IMR-90 (cell line): ENCODE measurements at regions not wholly inside any gene's neighbourhood (a gene's known extent, or its start where the extent isn't known, plus 50 kb on each side); places are given as distances from the start of the nearest gene placed in this dataset.

Experiments
- ATAC-seq: fragments of 200-7000 bp; cut with Tn5 transposase; 2 replicates; pipeline ENCODE4 v1.9.1; 2020; ENCODE audit warnings: low read depth, mild to moderate bottlenecking, moderate library complexity
- BruUV-seq: library from RNA; stranded (reverse); fragments of 400-500 nt; replicated peaks from 2 replicates; lab custom pipeline; 2021; lab: Mats Ljungman, UMichigan
- CTCF ChIA-PET: fragments of 300-600 bp; formaldehyde crosslinking; extraction: SDS; loops from one replicate; lab custom pipeline; 2021; ENCODE audit warnings: antibody characterized with exemption; lab: Yijun Ruan, JAX
- POLR2A ChIA-PET: fragments of 300-600 bp; sonication (Branson Sonifier 250); formaldehyde crosslinking; loops from one replicate; lab custom pipeline; 2022; ENCODE audit warnings: antibody characterized with exemption; ENCODE audit not compliant: unreplicated experiment; lab: Charles Lee
- DNase-seq: peaks from one replicate; pipeline ENCODE4 v3.0.0; 2013
- H2AFZ ChIP-seq: replicated peaks from 2 replicates; pipeline ENCODE3; 2013; ENCODE audit warnings: low read length, mild to moderate bottlenecking; ENCODE audit not compliant: poor library complexity
- H2AK5ac ChIP-seq: 2 replicates; pipeline ENCODE4 v1.6.1; 2013; ENCODE audit warnings: low read depth, low read length, inconsistent platforms
- H2AK9ac ChIP-seq: replicated peaks from 2 replicates; pipeline ENCODE3; 2013; ENCODE audit warnings: mild to moderate bottlenecking, low read depth, low read length, moderate library complexity; ENCODE audit not compliant: poor library complexity
- H2BK120ac ChIP-seq: 2 replicates; pipeline ENCODE4 v1.6.1; 2013; ENCODE audit warnings: low read depth, low read length, inconsistent platforms
- H2BK15ac ChIP-seq: 3 replicates; pipeline ENCODE4 v1.6.1; 2013; ENCODE audit warnings: low read depth, low read length, inconsistent platforms
- H2BK20ac ChIP-seq: 2 replicates; pipeline ENCODE4 v1.6.1; 2013; ENCODE audit warnings: low read depth, mild to moderate bottlenecking, inconsistent platforms, low read length, moderate library complexity
- H2BK5ac ChIP-seq: 2 replicates; pipeline ENCODE4 v1.6.1; 2013; ENCODE audit warnings: mild to moderate bottlenecking, low read depth, low read length, inconsistent platforms; ENCODE audit not compliant: poor library complexity, severe bottlenecking
- H3K14ac ChIP-seq: replicated peaks from 2 replicates; pipeline ENCODE4 v1.6.1; 2013; ENCODE audit warnings: low read depth, low read length, inconsistent platforms
- H3K18ac ChIP-seq: 2 replicates; pipeline ENCODE4 v1.6.1; 2013; ENCODE audit warnings: low read depth, low read length, control low read depth
- H3K23ac ChIP-seq: 2 replicates; pipeline ENCODE4 v1.6.1; 2013; ENCODE audit warnings: low read depth, low read length, inconsistent platforms
- H3K27ac ChIP-seq: 2 replicates; pipeline ENCODE4 v1.5.1; 2013; ENCODE audit warnings: mild to moderate bottlenecking, control low read depth, low read length; ENCODE audit not compliant: insufficient read depth
- H3K27me3 ChIP-seq: 2 replicates; pipeline ENCODE4 v1.6.1; 2013; ENCODE audit warnings: low read length; ENCODE audit not compliant: control insufficient read depth, insufficient read depth
- H3K36me3 ChIP-seq: 2 replicates; pipeline ENCODE4 v1.6.1; 2013; ENCODE audit warnings: low read length, mixed read lengths; ENCODE audit not compliant: control insufficient read depth, insufficient read depth
- H3K4ac ChIP-seq: 2 replicates; pipeline ENCODE4 v1.6.1; 2013; ENCODE audit warnings: low read depth, low read length, inconsistent platforms
- H3K4me1 ChIP-seq: 2 replicates; pipeline ENCODE4 v1.6.1; 2013; ENCODE audit warnings: low read length, mixed read lengths; ENCODE audit not compliant: control insufficient read depth, insufficient read depth
- H3K4me2 ChIP-seq: 2 replicates; pipeline ENCODE4 v1.6.1; 2013; ENCODE audit warnings: low read depth, mild to moderate bottlenecking, control low read depth, low read length, moderate library complexity
- H3K4me3 ChIP-seq: 2 replicates; pipeline ENCODE4 v1.5.1; 2013; ENCODE audit warnings: low read depth, mild to moderate bottlenecking, control low read depth, low read length, moderate library complexity; ENCODE audit not compliant: insufficient read depth
- H3K56ac ChIP-seq: 2 replicates; pipeline ENCODE4 v1.6.1; 2013; ENCODE audit warnings: low read length, inconsistent platforms; ENCODE audit not compliant: insufficient read depth; ENCODE audit errors: extremely low read depth
- H3K79me1 ChIP-seq, 2 experiments: 2 replicates each; pipeline ENCODE4 v1.6.1; 2013; ENCODE audit warnings: low read length in 2 of 2, inconsistent platforms in 1 of 2, low read depth in 1 of 2
- H3K9ac ChIP-seq: 2 replicates; pipeline ENCODE4 v1.6.1; 2013; ENCODE audit warnings: low read depth, low read length, control low read depth
- H3K9me1 ChIP-seq: 2 replicates; pipeline ENCODE4 v1.6.1; 2013; ENCODE audit warnings: low read length, inconsistent platforms; ENCODE audit not compliant: insufficient read depth
- H3K9me3 ChIP-seq: 2 replicates; pipeline ENCODE4 v1.6.1; 2013; ENCODE audit warnings: low read length; ENCODE audit not compliant: control insufficient read depth, insufficient read depth
- H4K20me1 ChIP-seq: 2 replicates; pipeline ENCODE4 v1.6.1; 2013; ENCODE audit warnings: low read length, inconsistent platforms; ENCODE audit not compliant: insufficient read depth
- H4K5ac ChIP-seq: 2 replicates; pipeline ENCODE4 v1.6.1; 2013; ENCODE audit warnings: mild to moderate bottlenecking, low read depth, low read length, control low read depth
- H4K8ac ChIP-seq, 2 experiments: 2 replicates each; pipeline ENCODE4 v1.6.1; 2013; ENCODE audit warnings: low read depth in 2 of 2, low read length in 2 of 2, control low read depth in 1 of 2, inconsistent platforms in 1 of 2
- H4K91ac ChIP-seq: 2 replicates; pipeline ENCODE4 v1.6.1; 2013; ENCODE audit warnings: low read depth, low read length, inconsistent platforms; ENCODE audit not compliant: insufficient read depth
- CEBPB ChIP-seq: IDR thresholded peaks from 2 replicates; pipeline ENCODE4 v1.6.1; 2012; ENCODE audit warnings: low read depth, low read length, improper control_type of control experiment
- FOS ChIP-seq: fragments of 150-350 bp; IDR thresholded peaks from 2 replicates; pipeline ENCODE4 v1.6.1; 2016; ENCODE audit warnings: low read depth, low read length
- MAFK ChIP-seq: IDR thresholded peaks from 2 replicates; pipeline ENCODE4 v1.6.1; 2012; ENCODE audit warnings: low read depth, low read length, improper control_type of control experiment
- NFE2L2 ChIP-seq: fragments of 150-350 bp; IDR thresholded peaks from 2 replicates; pipeline ENCODE4 v1.6.1; 2016; ENCODE audit warnings: low read depth, mild to moderate bottlenecking, low read length
- RAD21 ChIP-seq: IDR thresholded peaks from 2 replicates; pipeline ENCODE4 v1.6.1; 2012; ENCODE audit warnings: low read length, improper control_type of control experiment
- RCOR1 ChIP-seq: IDR thresholded peaks from 2 replicates; pipeline ENCODE4 v1.6.1; 2012; ENCODE audit warnings: mild to moderate bottlenecking, low read length, improper control_type of control experiment; ENCODE audit not compliant: insufficient replicate concordance
- RFX5 ChIP-seq: IDR thresholded peaks from 2 replicates; pipeline ENCODE4 v1.8.0; 2012; ENCODE audit warnings: low read depth, mild to moderate bottlenecking, low read length, moderate library complexity
- dilution Hi-C: fragments of 300-500 bp; cut with HindIII; formaldehyde crosslinking; loops from one replicate; pipeline ENCODE4 v1.14.3; 2018; ENCODE audit warnings: low sequenced_read_pairs; ENCODE audit not compliant: unreplicated experiment
- in situ Hi-C: fragments of 300-500 bp; cut with MboI; formaldehyde crosslinking; loops from 3 replicates; pipeline ENCODE4 v1.14.3; 2019; ENCODE audit warnings: low sequenced_read_pairs, inconsistent platforms, mixed read lengths
- intact Hi-C: fragments of 100-400 bp; cut with micrococcal nuclease; formaldehyde crosslinking; loops from 2 replicates; pipeline ENCODE4 v1.10.0; 2022
- TF ChIP-seq, protein P1 (sequence below): fragments of 150-350 bp; IDR thresholded peaks from 2 replicates; pipeline ENCODE4 v1.6.1; 2016; ENCODE audit warnings: low read depth, mild to moderate bottlenecking, low read length, moderate library complexity, borderline replicate concordance
- TF ChIP-seq, protein P2 (sequence below): fragments of 150-350 bp; IDR thresholded peaks from 2 replicates; pipeline ENCODE4 v1.6.1; 2017; ENCODE audit warnings: mild to moderate bottlenecking, antibody characterized with exemption, low read length, low read depth

DNA sequence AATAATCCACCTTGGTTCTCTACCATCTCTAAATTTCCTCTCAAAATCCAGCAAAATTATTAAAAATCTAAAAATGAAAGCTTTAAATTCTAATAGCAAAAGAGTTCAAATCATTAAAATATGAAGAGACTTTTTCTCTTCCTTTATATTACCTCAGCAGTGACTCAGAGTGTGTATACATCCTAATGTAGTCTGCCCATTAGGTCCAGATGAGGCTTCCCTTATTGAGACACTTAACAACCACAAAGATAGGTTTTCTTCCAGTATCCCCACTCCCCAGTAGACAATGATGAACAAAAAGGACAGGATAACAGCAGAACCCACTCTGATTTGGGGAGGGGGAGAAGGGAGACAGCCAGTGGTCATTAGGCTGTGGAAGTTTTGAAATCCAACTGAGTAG is 61.5 kb upstream of the DCBLD2 start:
- intact Hi-C loops: no loop called here
- ChIA-PET POLR2A (no interaction called here), CTCF (no interaction called here)
- H3K56ac ChIP-seq: 0 out of 2 replicates have a peak overlapping the region, but pooled peaks have one; percentile 17
- H2BK5ac ChIP-seq: peak overlapping the region; percentile 92
- peaks cover 12% of the 10 kb centered on the region; the same call in 1 of the 2 replicates for H3K4me1 ChIP-seq
- peak overlapping the region; percentile 92; the same call in 1 of the 2 replicates for H3K23ac ChIP-seq
- TF ChIP-seq RFX5 (no peak), MAFK (no peak), NFE2L2 (no peak), CEBPB (no peak), RCOR1 (no peak), FOS (no peak), RAD21 (no peak)
- TF ChIP-seq, protein P1, sequence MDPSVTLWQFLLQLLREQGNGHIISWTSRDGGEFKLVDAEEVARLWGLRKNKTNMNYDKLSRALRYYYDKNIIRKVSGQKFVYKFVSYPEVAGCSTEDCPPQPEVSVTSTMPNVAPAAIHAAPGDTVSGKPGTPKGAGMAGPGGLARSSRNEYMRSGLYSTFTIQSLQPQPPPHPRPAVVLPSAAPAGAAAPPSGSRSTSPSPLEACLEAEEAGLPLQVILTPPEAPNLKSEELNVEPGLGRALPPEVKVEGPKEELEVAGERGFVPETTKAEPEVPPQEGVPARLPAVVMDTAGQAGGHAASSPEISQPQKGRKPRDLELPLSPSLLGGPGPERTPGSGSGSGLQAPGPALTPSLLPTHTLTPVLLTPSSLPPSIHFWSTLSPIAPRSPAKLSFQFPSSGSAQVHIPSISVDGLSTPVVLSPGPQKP: no peak
- TF ChIP-seq, protein P2, sequence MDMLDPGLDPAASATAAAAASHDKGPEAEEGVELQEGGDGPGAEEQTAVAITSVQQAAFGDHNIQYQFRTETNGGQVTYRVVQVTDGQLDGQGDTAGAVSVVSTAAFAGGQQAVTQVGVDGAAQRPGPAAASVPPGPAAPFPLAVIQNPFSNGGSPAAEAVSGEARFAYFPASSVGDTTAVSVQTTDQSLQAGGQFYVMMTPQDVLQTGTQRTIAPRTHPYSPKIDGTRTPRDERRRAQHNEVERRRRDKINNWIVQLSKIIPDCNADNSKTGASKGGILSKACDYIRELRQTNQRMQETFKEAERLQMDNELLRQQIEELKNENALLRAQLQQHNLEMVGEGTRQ: no peak
- peak overlapping the region; percentile 71 for H2AFZ ChIP-seq
- H3K27ac ChIP-seq: peak overlapping the region; percentile 36; the same call in 1 of the 2 replicates
- H3K4ac ChIP-seq: peak overlapping the region; percentile 91
- H3K27me3 ChIP-seq: no peaks in the 10 kb centered on the region
- peaks cover 17% of the 10 kb centered on the region; the same call in 1 of the 2 replicates for H3K9me1 ChIP-seq
- H4K20me1 ChIP-seq: no peaks in the 10 kb centered on the region
- in situ Hi-C loops: no loop called here
- dilution Hi-C loops: no loop called here
- H3K4me3 ChIP-seq: no peak overlapping the region
- no peak overlapping the region for H3K4me2 ChIP-seq
- no peaks in the 10 kb centered on the region for H3K9me3 ChIP-seq
- peak overlapping the region; percentile 98 for H2AK5ac ChIP-seq
- DNase-seq: peak; percentile 77
- H4K91ac ChIP-seq: peak overlapping the region; percentile 91
- H3K14ac ChIP-seq: peak overlapping the region; percentile 80
- peaks cover 0 to 21% of the 10 kb centered on the region in 2 experiments; a peak in 3 of 4 replicates for H3K79me1 ChIP-seq
- H2BK120ac ChIP-seq: peak overlapping the region; percentile 99
- peak overlapping the region; percentile 99 for H2BK15ac ChIP-seq
- H3K18ac ChIP-seq: peak overlapping the region; percentile 71; the same call in 1 of the 2 replicates
- peak overlapping the region; percentile 49 to 96; a peak in 3 of 4 replicates for H4K8ac ChIP-seq
- no TSS peak for BruUV-seq
- H2AK9ac ChIP-seq: peak overlapping the region; percentile 90
- H4K5ac ChIP-seq: peak overlapping the region; percentile 35; the same call in 1 of the 2 replicates
- no peaks in the 10 kb centered on the region for H3K36me3 ChIP-seq
- H3K9ac ChIP-seq: no peak overlapping the region
- ATAC-seq: no peak
- peak overlapping the region; percentile 97 for H2BK20ac ChIP-seq
